GM21526 (cell line): ENCODE measurements at regions not wholly inside any gene's neighbourhood (a gene's known extent, or its start where the extent isn't known, plus 50 kb on each side); places are given as distances from the start of the nearest gene placed in this dataset.

Experiments used
- ATAC-seq: cut with Tn5 transposase; IDR thresholded peaks from one replicate; pipeline ENCODE4 v1.9.1; 2021; ENCODE audit warnings: moderate library complexity; ENCODE audit not compliant: unreplicated experiment, low FRiP score

GRCh38 chr15:38072007-38072347 is 137.5 kb downstream of the TMCO5A start:
- no peak for ATAC-seq

GRCh38 chr15:38072348-38073177 is 138.1 kb downstream of the TMCO5A start:
- peak; percentile 60 for ATAC-seq

GRCh38 chr15:38073178-38073946 is 138.9 kb downstream of the TMCO5A start:
- ATAC-seq = no peak

- ATAC-seq = no peak
Measured at GRCh38 chr15:38074029-38074428, 139.6 kb downstream of the TMCO5A start.

GRCh38 chr15:38075466-38075865 is 141.0 kb downstream of the TMCO5A start:
- no peak for ATAC-seq

- no peak for ATAC-seq
Measured at GRCh38 chr15:38076786-38077185, 142.3 kb downstream of the TMCO5A start.

- ATAC-seq = no peak
Measured at GRCh38 chr15:38079236-38079635, 144.8 kb downstream of the TMCO5A start.

- ATAC-seq = no peak
Measured at GRCh38 chr15:38080651-38081275, 146.3 kb downstream of the TMCO5A start.

- ATAC-seq = peak; percentile 61
Measured at GRCh38 chr15:38084289-38084688, 149.8 kb downstream of the TMCO5A start.

GRCh38 chr15:38085114-38085513 is 150.7 kb downstream of the TMCO5A start:
- peak; percentile 90 for ATAC-seq

GRCh38 chr15:38085931-38086568 is 151.6 kb downstream of the TMCO5A start:
- peak; percentile 40 for ATAC-seq

- ATAC-seq = no peak
Measured at GRCh38 chr15:38086611-38087010, 152.2 kb downstream of the TMCO5A start.

- no peak for ATAC-seq
Measured at GRCh38 chr15:38088971-38089370, 154.5 kb downstream of the TMCO5A start.

GRCh38 chr15:38090223-38090622 is 155.8 kb downstream of the TMCO5A start:
- no peak for ATAC-seq

GRCh38 chr15:38090678-38091077 is 156.2 kb downstream of the TMCO5A start:
- ATAC-seq = no peak

- no peak for ATAC-seq
Measured at GRCh38 chr15:38091078-38091645, 156.7 kb downstream of the TMCO5A start.

- ATAC-seq = no peak
Measured at GRCh38 chr15:38093931-38094330, 158.7 kb upstream of the SPRED1 start.

GRCh38 chr15:38102972-38103371 is 149.7 kb upstream of the SPRED1 start:
- no peak for ATAC-seq

- no peak for ATAC-seq
Measured at GRCh38 chr15:38103564-38103963, 149.1 kb upstream of the SPRED1 start.

- no peak for ATAC-seq
Measured at GRCh38 chr15:38111070-38111469, 141.6 kb upstream of the SPRED1 start.

- ATAC-seq = no peak
Measured at GRCh38 chr15:38112406-38112805, 140.2 kb upstream of the SPRED1 start.
